Testis (tissue), 2 donors: ENCODE measurements at regions not wholly inside any gene's neighbourhood (a gene's known extent, or its start where the extent isn't known, plus 50 kb on each side); places are given as distances from the start of the nearest gene placed in this dataset.
A peak's percentile ranks its signal among the peaks of the same experiment; 100 is the strongest.

Experiments used
- DNase-seq: peaks from one replicate; pipeline ENCODE4 v3.0.0-alpha.2; 2019
- H3K27ac ChIP-seq, 2 donors: fragments of 200-600 bp; sonication (generic); one replicate each; pipeline ENCODE4 v1.5.1; 2019
- H3K27me3 ChIP-seq: fragments of 200-600 bp; sonication (generic); one replicate; pipeline ENCODE4 v1.5.1; 2019
- H3K36me3 ChIP-seq: fragments of 200-600 bp; sonication (generic); one replicate; pipeline ENCODE4 v1.5.1; 2017; ENCODE audit warnings: low read depth; ENCODE audit errors: missing control alignments
- H3K4me1 ChIP-seq: fragments of 200-600 bp; sonication (generic); one replicate; pipeline ENCODE4 v1.5.1; 2019
- H3K4me3 ChIP-seq, 2 donors: fragments of 200-600 bp; sonication (generic); one replicate each; pipeline ENCODE4 v1.5.1; 2017 to 2019
- H3K9me3 ChIP-seq: fragments of 200-600 bp; sonication (generic); one replicate; pipeline ENCODE4 v1.5.1; 2017
- POLR2A ChIP-seq: fragments of 450-650 bp; IDR thresholded peaks from one replicate; pipeline ENCODE4 v1.6.1; 2017; ENCODE audit warnings: antibody characterized with exemption, mild to moderate bottlenecking, moderate library complexity
- WGBS, 2 donors: methylation state at CpG; one replicate each; pipeline ENCODE4 v1.1.5; 2018; 5-methylcytosine and 5-hydroxymethylcytosine counted together
- intact Hi-C: fragments of 100-400 bp; cut with DNase I; formaldehyde crosslinking; loops from one replicate; pipeline ENCODE4 v1.15.1; 2023; ENCODE audit warnings: low total_unique reads
- TF ChIP-seq, protein P1 (sequence below), 3 experiments: fragments of 450-650 bp in 2 of 3; fragments of 200-600 bp in 1 of 3; sonication (generic) in 1 of 3; IDR thresholded peaks; one replicate each; pipeline ENCODE4 v1.5.1; 2016 to 2019; ENCODE audit warnings: antibody characterized with exemption in 3 of 3, mild to moderate bottlenecking in 2 of 3, moderate library complexity in 1 of 3

DNA sequence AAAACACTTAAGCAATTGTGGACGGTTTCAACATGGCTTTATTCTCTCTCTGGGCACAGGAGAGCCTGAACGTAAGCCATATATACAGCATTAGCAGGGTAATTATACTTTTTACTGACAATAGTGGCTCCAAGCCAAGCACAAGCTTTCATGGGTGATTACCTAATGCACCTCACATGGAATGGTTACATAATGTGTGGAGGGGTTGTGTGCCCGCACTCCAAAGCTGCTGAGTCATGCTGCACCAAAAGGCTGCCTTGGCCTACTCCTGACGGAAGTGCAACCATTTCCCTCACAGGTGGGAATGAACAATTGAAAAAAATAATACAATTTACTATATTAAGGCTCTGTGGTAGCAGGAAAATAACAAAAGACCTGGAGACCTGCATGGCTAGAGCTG lies 86.5 kb upstream of the ATP10B start:
- Histone ChIP-seq H3K27me3 (no peaks in the 10 kb centered on the region), H3K36me3 (no peaks in the 10 kb centered on the region), H3K4me3 (no peak overlapping the region), H3K9me3 (no peaks in the 10 kb centered on the region), H3K4me1 (no peaks in the 10 kb centered on the region), H3K27ac (no peak overlapping the region)
- no peak for TF ChIP-seq POLR2A
- TF ChIP-seq, protein P1, sequence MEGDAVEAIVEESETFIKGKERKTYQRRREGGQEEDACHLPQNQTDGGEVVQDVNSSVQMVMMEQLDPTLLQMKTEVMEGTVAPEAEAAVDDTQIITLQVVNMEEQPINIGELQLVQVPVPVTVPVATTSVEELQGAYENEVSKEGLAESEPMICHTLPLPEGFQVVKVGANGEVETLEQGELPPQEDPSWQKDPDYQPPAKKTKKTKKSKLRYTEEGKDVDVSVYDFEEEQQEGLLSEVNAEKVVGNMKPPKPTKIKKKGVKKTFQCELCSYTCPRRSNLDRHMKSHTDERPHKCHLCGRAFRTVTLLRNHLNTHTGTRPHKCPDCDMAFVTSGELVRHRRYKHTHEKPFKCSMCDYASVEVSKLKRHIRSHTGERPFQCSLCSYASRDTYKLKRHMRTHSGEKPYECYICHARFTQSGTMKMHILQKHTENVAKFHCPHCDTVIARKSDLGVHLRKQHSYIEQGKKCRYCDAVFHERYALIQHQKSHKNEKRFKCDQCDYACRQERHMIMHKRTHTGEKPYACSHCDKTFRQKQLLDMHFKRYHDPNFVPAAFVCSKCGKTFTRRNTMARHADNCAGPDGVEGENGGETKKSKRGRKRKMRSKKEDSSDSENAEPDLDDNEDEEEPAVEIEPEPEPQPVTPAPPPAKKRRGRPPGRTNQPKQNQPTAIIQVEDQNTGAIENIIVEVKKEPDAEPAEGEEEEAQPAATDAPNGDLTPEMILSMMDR (IDR thresholded peaks at IDR 0.05): no peak
- intact Hi-C loops: no loop called here
- 82 to 83% methylated on average over 4 of the region's 4 CpGs for whole genome bisulfite sequencing, 2 donors
- peak; percentile 18 for DNase-seq

DNA sequence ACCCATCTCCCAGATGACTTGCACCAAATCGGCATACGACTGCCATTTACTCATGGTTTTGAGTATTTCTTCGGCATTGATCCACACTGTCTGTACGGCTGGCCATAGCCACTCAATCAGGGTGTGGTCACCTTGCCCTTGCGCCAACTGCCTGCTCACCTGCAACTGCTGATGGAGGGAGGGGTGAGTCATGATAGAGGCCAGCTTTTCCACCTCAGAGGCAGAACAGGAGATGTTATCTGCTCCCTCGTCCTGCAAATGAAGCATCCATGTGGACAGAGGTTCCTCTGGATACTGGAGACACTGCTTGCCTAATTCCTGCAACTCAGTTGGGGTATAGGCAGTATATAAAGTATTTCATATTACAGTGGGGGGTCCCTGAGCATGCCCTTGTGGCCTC lies 85.6 kb upstream of the ATP10B start:
- Histone ChIP-seq H3K4me3 (no peak overlapping the region), H3K9me3 (no peaks in the 10 kb centered on the region), H3K4me1 (no peaks in the 10 kb centered on the region), H3K27me3 (no peaks in the 10 kb centered on the region), H3K27ac (no peak overlapping the region), H3K36me3 (no peaks in the 10 kb centered on the region)
- 97% methylated on average over 6 of the region's 6 CpGs for WGBS, 2 donors
- DNase-seq: no peak
- intact Hi-C loops: no loop called here
- TF ChIP-seq POLR2A: no peak
- TF ChIP-seq, protein P1 (IDR thresholded peaks at IDR 0.05): no peak

DNA sequence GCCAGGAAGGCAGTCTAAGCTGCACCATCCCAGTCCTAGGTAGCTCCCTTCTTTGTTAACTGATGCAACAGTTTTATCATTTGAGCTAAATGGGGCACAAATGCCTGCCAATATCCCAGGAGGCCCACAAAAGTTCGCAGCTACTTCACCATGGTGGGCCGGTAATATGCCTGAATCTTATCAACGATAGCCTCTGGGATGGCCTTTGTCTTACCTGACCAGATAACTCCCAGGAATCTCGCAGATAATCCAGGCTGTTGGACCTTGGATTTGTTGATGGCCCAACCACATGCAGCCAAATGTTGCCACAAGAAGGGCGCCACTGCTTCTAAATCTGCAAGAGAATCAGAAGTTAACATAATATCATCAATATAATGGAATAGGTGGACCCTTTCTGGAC lies 83.8 kb upstream of the ATP10B start:
- no peak for DNase-seq
- WGBS, 2 donors: 89 to 97% methylated on average over 5 of the region's 5 CpGs
- Histone ChIP-seq H3K27me3 (no peaks in the 10 kb centered on the region), H3K27ac (no peak overlapping the region), H3K36me3 (no peaks in the 10 kb centered on the region), H3K4me3 (no peak overlapping the region), H3K4me1 (peaks cover under 1% of the 10 kb centered on the region), H3K9me3 (no peaks in the 10 kb centered on the region)
- intact Hi-C loops: no loop called here
- no peak for TF ChIP-seq POLR2A
- TF ChIP-seq, protein P1 (IDR thresholded peaks at IDR 0.05): no peak

DNA sequence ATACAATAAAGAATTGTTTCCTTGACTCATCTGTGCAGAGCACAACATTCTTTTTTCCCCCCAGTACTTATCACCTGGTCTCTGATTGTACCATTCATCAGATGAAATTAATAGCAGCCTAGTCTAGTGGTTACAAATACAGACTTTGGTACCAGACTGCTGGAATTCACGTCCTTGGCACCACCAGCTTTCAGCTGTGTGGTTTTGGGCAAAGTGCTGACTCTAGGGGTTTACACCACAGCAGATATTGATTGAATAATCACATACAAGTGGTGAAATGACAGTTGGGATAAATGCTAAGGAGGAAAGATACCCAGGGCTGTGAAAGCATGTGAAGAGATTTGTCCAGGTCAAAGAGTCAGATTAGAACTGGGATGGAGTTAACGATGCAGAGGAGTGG lies 79.3 kb upstream of the ATP10B start:
- Histone ChIP-seq H3K4me1 (peaks cover 5% of the 10 kb centered on the region), H3K4me3 (no peak overlapping the region), H3K27ac (no peak overlapping the region), H3K27me3 (no peaks in the 10 kb centered on the region), H3K9me3 (no peaks in the 10 kb centered on the region), H3K36me3 (no peaks in the 10 kb centered on the region)
- DNase-seq: no peak
- TF ChIP-seq, protein P1 (IDR thresholded peaks at IDR 0.05): no peak
- TF ChIP-seq POLR2A: no peak
- WGBS, 2 donors: 63 to 81% methylated on average over 2 of the region's 2 CpGs
- intact Hi-C loops: no loop called here

DNA sequence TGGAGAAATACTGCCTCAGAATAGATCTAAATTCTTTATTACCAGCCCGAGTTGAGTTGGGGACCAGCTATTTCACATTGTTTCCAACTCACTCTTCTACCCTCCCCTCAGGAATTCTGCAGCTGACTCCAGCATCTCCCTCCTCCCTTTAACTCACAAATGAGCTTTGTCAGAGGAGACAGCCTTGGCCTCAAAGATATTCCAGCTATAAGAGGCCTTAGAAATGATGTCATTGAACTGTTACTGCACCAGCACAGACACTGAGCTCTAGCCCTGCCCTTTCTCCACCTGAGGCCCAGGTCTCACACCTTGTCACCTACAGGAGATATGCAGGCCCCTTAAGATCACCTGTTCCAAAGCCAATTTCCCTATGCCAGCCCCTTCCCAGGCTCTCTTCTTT lies 78.4 kb upstream of the ATP10B start:
- TF ChIP-seq, protein P1 (IDR thresholded peaks at IDR 0.05): no peak
- TF ChIP-seq POLR2A: no peak
- no peaks in the 10 kb centered on the region for H3K36me3 ChIP-seq
- peak; percentile 75 for DNase-seq
- intact Hi-C loops: no loop called here
- H3K27ac ChIP-seq: no peak overlapping the region
- H3K4me1 ChIP-seq: peaks cover 5% of the 10 kb centered on the region
- WGBS, 2 donors: 23 to 33% methylated on average over 1 of the region's 1 CpG
- no peaks in the 10 kb centered on the region for H3K9me3 ChIP-seq
- no peak overlapping the region for H3K4me3 ChIP-seq
- H3K27me3 ChIP-seq: no peaks in the 10 kb centered on the region
